ES-I3 (cell line): ENCODE measurements at regions not wholly inside any gene's neighbourhood (a gene's known extent, or its start where the extent isn't known, plus 50 kb on each side); places are given as distances from the start of the nearest gene placed in this dataset.
"Not testable (repeated sequence)": the region's sequence is repeated elsewhere in the genome, so short reads cannot be mapped to it uniquely, and the experiment has no call there.

ENCODE experiments used
- H3K36me3 ChIP-seq: 2 replicates; pipeline ENCODE4 v1.6.1; 2013; ENCODE audit warnings: mild to moderate bottlenecking, low read length, control low read depth, moderate library complexity; ENCODE audit not compliant: insufficient read depth
- H3K4me1 ChIP-seq: 2 replicates; pipeline ENCODE4 v1.6.1; 2013; ENCODE audit warnings: mild to moderate bottlenecking, control low read depth, low read length; ENCODE audit not compliant: insufficient read depth
- H3K9ac ChIP-seq: 2 replicates; pipeline ENCODE4 v1.6.1; 2013; ENCODE audit warnings: low read depth, mild to moderate bottlenecking, low read length, moderate library complexity
- H3K9me3 ChIP-seq: 2 replicates; pipeline ENCODE4 v1.6.1; 2013; ENCODE audit warnings: mild to moderate bottlenecking, low read length, moderate library complexity; ENCODE audit not compliant: control insufficient read depth, insufficient read depth

DNA sequence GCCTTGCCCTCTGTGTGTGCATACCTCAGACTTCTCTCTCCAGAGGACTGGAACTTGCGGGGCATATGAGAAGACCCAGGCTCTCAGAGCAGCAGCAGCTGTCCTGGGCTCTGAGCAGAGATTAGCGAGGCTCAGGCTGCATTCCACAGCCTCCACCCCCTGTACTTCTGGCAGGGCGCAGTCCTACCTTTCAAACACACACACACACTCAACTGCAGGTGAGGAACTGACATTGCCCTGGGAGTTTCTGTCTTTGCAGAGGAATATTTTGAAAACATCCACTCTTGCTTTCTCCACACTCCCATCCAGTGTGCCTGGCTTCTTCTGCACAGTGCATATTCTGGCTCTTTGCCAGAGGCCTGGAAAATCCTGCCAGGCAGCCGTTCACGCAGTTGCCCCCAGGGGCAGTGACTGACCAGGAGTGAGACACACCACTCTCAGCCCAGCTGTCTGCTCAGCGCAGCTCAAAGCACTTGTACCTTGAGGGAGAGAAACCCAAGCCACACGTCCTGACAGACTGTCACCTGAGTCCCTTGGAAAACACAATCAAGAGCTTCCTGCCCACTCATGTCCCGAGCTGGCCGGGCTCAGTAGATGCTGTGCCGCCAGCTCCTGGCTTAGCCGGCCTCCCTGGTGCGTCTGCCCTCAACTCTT, 460.8 kb downstream of the RNF144A start:
- Histone ChIP-seq H3K4me1 (no peaks in the 10 kb centered on the region), H3K9me3 (no peaks in the 10 kb centered on the region), H3K36me3 (no peaks in the 10 kb centered on the region), H3K9ac (no peak overlapping the region)

- Histone ChIP-seq H3K36me3 (no peaks in the 10 kb centered on the region), H3K9me3 (no peaks in the 10 kb centered on the region), H3K4me1 (no peaks in the 10 kb centered on the region), H3K9ac (no peak overlapping the region)
These were observed 461.4 kb downstream of the RNF144A start for GRCh38 chr2:7378591-7378990.

GRCh38 chr2:7379799-7380198, 462.6 kb downstream of the RNF144A start:
- H3K9me3 ChIP-seq = no peaks in the 10 kb centered on the region
- H3K36me3 ChIP-seq = no peaks in the 10 kb centered on the region
- no peak overlapping the region for H3K9ac ChIP-seq
- no peaks in the 10 kb centered on the region for H3K4me1 ChIP-seq

- Histone ChIP-seq H3K4me1 (no peaks in the 10 kb centered on the region), H3K9me3 (no peaks in the 10 kb centered on the region), H3K9ac (no peak overlapping the region), H3K36me3 (no peaks in the 10 kb centered on the region)
These were observed 467.6 kb downstream of the RNF144A start for GRCh38 chr2:7384773-7385349.

- not testable (repeated sequence) for H3K4me1 ChIP-seq, H3K36me3 ChIP-seq, H3K9me3 ChIP-seq, H3K9ac ChIP-seq
These were observed 473.1 kb downstream of the RNF144A start for GRCh38 chr2:7390311-7390710.

GRCh38 chr2:7392076-7392787, 475.0 kb downstream of the RNF144A start:
- H3K4me1 ChIP-seq = no peaks in the 10 kb centered on the region
- no peak overlapping the region for H3K9ac ChIP-seq
- H3K9me3 ChIP-seq = no peaks in the 10 kb centered on the region
- H3K36me3 ChIP-seq = no peaks in the 10 kb centered on the region

GRCh38 chr2:7394195-7394594, 477.0 kb downstream of the RNF144A start:
- Histone ChIP-seq H3K9ac (no peak overlapping the region), H3K4me1 (no peaks in the 10 kb centered on the region), H3K9me3 (no peaks in the 10 kb centered on the region), H3K36me3 (no peaks in the 10 kb centered on the region)

- Histone ChIP-seq H3K36me3 (no peaks in the 10 kb centered on the region), H3K9ac (no peak overlapping the region), H3K9me3 (no peaks in the 10 kb centered on the region), H3K4me1 (no peaks in the 10 kb centered on the region)
These were observed 483.4 kb downstream of the RNF144A start for GRCh38 chr2:7400628-7401027.

- no peaks in the 10 kb centered on the region for H3K4me1 ChIP-seq
- H3K36me3 ChIP-seq = no peaks in the 10 kb centered on the region
- no peak overlapping the region for H3K9ac ChIP-seq
- H3K9me3 ChIP-seq = no peaks in the 10 kb centered on the region
These were observed 486.0 kb downstream of the RNF144A start for GRCh38 chr2:7403092-7403775.

DNA sequence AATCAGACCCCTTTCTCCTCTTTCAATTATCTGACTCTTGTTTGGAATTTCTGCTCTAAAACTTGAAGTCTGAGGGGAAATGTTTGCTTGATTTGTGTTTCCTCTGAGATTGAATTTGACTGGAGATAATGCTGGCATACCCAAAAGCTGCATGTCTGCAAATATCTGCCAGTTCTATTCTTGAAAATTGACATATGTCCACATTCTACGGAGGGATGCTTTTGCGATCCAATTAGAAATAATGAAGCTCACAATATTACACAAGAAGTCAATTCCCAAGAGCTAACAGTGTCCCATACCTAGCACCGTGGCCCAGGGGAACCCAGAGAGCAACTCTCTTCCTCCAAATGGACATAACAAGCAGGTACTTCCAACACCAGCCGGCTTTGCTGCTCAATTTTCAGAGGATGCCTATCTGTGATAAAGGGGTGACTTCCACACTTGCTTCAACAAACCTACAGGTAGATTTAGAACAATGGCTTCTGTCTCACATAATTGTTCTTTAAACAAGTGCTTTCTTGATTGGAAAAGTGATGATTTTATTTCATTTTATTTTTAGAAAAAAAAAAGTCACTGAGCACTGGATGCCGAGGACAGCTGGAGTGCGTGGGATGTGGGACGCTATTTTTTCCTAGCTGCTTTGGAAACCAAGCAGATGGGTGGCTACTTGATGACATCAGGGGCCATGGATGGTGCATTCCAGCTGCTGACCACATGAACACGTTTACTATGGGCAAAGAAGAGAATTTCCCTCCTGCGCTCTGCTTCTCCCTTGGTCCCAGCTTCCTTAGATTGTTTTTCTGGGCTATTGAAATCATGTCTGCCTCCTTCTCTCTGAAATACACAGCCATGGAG, 488.9 kb downstream of the RNF144A start:
- no peaks in the 10 kb centered on the region for H3K36me3 ChIP-seq
- no peaks in the 10 kb centered on the region for H3K9me3 ChIP-seq
- H3K4me1 ChIP-seq = no peaks in the 10 kb centered on the region
- H3K9ac ChIP-seq = no peak overlapping the region

DNA sequence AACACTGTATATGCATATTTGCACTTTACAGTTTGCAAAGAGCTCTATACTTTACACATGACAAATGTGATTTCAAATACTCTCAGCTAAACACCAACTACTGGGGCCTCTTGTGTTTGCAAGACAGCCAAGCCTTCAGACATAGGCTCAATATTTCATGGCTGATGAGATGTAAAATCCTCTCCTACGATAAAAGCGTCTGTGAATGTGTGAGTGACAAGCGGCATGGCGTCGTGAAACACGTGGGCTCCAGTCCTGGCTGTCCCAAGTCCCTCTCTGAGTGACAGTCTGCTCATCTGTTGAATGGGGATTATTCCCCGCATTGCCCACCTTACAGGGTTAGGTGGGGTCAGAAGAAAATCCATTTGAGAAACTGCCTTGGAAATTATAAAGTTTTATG, 489.8 kb downstream of the RNF144A start:
- H3K9me3 ChIP-seq = no peaks in the 10 kb centered on the region
- no peaks in the 10 kb centered on the region for H3K36me3 ChIP-seq
- no peaks in the 10 kb centered on the region for H3K4me1 ChIP-seq

GRCh38 chr2:7407906-7408680, 490.9 kb downstream of the RNF144A start:
- Histone ChIP-seq H3K9me3 (no peaks in the 10 kb centered on the region), H3K4me1 (no peaks in the 10 kb centered on the region)

More for the DNA sequence above, 489.8 kb downstream of the RNF144A start:
- H3K9ac ChIP-seq = no peak overlapping the region

DNA sequence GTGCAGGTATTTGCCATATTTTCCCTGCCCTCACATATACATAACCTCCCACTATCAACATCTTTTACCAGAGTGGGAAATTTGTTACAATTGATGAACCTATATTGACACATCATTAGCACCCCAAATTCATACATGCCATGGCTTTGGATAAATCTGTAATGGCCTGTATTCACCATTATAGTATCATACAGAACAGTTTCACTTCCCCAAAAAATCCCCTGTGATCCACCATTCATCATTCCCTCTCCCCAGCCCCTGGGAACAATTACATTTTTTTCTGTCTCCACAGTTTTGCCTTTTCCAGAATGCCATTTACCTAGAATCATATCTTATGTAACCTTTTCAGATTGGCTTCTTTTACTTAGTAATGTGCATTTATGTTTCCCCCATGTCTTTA, 494.5 kb downstream of the RNF144A start:
- Histone ChIP-seq H3K4me1 (no peaks in the 10 kb centered on the region), H3K9ac (no peak overlapping the region), H3K36me3 (no peaks in the 10 kb centered on the region), H3K9me3 (no peaks in the 10 kb centered on the region)

More at GRCh38 chr2:7407906-7408680, 490.9 kb downstream of the RNF144A start:
- H3K9ac ChIP-seq = no peak overlapping the region
- no peaks in the 10 kb centered on the region for H3K36me3 ChIP-seq
